B cell (primary cell): ENCODE measurements at regions not wholly inside any gene's neighbourhood (a gene's known extent, or its start where the extent isn't known, plus 50 kb on each side); places are given as distances from the start of the nearest gene placed in this dataset.

ENCODE experiments used
- ATAC-seq: fragments of 200-7000 bp; cut with Tn5 transposase; one replicate; pipeline ENCODE4 v1.10.0; 2021; ENCODE audit warnings: low read depth, mild to moderate bottlenecking, moderate number of reproducible peaks, moderate library complexity
- CTCF ChIA-PET: fragments of 350-600 bp; sonication (Branson Sonifier 250); formaldehyde crosslinking; loops from one replicate; lab custom pipeline; 2021; ENCODE audit warnings: antibody characterized with exemption, inconsistent platforms; lab: Charles Lee
- POLR2A ChIA-PET: fragments of 350-600 bp; sonication (Branson Sonifier 250); formaldehyde crosslinking; loops from one replicate; lab custom pipeline; 2021; ENCODE audit warnings: antibody characterized with exemption; lab: Charles Lee
- DNase-seq: peaks from one replicate; pipeline ENCODE4 v3.0.0; 2013
- H2AFZ ChIP-seq: 2 replicates; pipeline ENCODE4 v1.6.1; 2012; ENCODE audit warnings: mild to moderate bottlenecking, low read depth, low read length; ENCODE audit not compliant: insufficient read depth, poor library complexity, severe bottlenecking
- H3K27ac ChIP-seq, 2 donors: 1 replicate in 1 of 2; 2 replicates in 1 of 2; pipeline ENCODE4 v1.5.1; 2012 to 2013; ENCODE audit warnings: low read length in 2 of 2, mild to moderate bottlenecking in 2 of 2, moderate library complexity in 1 of 2
- H3K27me3 ChIP-seq, 4 experiments: fragments of 200-600 bp in 1 of 4; sonication (generic) in 1 of 4; replicated peaks in 1 of 4; 1 replicate in 2 of 4; 2 replicates in 2 of 4; pipeline versions ENCODE4 v1.6.1 to v1.7.0; 2013 to 2016; ENCODE audit warnings: low read length in 3 of 4, mild to moderate bottlenecking in 2 of 4, mixed read lengths in 1 of 4, moderate library complexity in 1 of 4; ENCODE audit not compliant: insufficient read depth in 4 of 4, control insufficient read depth in 3 of 4; ENCODE audit errors: control extremely low read depth in 1 of 4
- H3K36me3 ChIP-seq, 2 experiments: replicated peaks in 1 of 2; 1 replicate in 1 of 2; 2 replicates in 1 of 2; pipeline versions ENCODE4 v1.6.1 to v1.7.1; 2013; ENCODE audit warnings: low read length in 1 of 2; ENCODE audit not compliant: insufficient read depth in 2 of 2, control insufficient read depth in 1 of 2; ENCODE audit errors: control extremely low read depth in 1 of 2, extremely low read depth in 1 of 2
- H3K4me1 ChIP-seq, 2 donors: fragments of 200-600 bp in 1 of 2; sonication (generic) in 1 of 2; 1 replicate in 1 of 2; 2 replicates in 1 of 2; pipeline versions ENCODE4 v1.5.1 to v1.6.1; 2013 to 2017; ENCODE audit warnings: low read length in 2 of 2; ENCODE audit not compliant: control insufficient read depth in 2 of 2, insufficient read depth in 2 of 2
- H3K4me2 ChIP-seq: replicated peaks from 2 replicates; pipeline ENCODE3; 2012; ENCODE audit warnings: mild to moderate bottlenecking, low read depth, low read length; ENCODE audit not compliant: poor library complexity, severe bottlenecking
- H3K4me3 ChIP-seq, 5 experiments: fragments of 200-600 bp in 1 of 5; sonication (generic) in 1 of 5; 1 replicate in 3 of 5; 2 replicates in 2 of 5; pipeline versions ENCODE4 v1.5.1 to v1.7.0; 2011 to 2016; ENCODE audit warnings: low read length in 4 of 5, mild to moderate bottlenecking in 4 of 5, low read depth in 2 of 5, control low read depth in 1 of 5, moderate library complexity in 1 of 5; ENCODE audit not compliant: insufficient read depth in 1 of 5; ENCODE audit errors: control extremely low read depth in 1 of 5, extremely low read depth in 1 of 5
- H3K79me2 ChIP-seq: fragments of 200-600 bp; sonication (generic); one replicate; pipeline ENCODE4 v1.6.0; 2016; ENCODE audit warnings: low read length; ENCODE audit not compliant: control insufficient read depth, insufficient read depth
- H3K9ac ChIP-seq: fragments of 200-600 bp; sonication (generic); 2 replicates; pipeline ENCODE4 v1.6.1; 2017; ENCODE audit warnings: mild to moderate bottlenecking, low read length, moderate library complexity
- H3K9me3 ChIP-seq, 3 donors: one replicate each; pipeline versions ENCODE4 v1.6.1 to v1.7.1; 2013; ENCODE audit warnings: low read length in 2 of 3; ENCODE audit not compliant: control insufficient read depth in 2 of 3, insufficient read depth in 1 of 3; ENCODE audit errors: control extremely low read depth in 1 of 3
- H4K20me1 ChIP-seq: 2 replicates; pipeline ENCODE4 v1.6.0; 2012; ENCODE audit warnings: mild to moderate bottlenecking, low read length; ENCODE audit not compliant: insufficient read depth, control insufficient read depth, poor library complexity, severe bottlenecking
- H3K27ac Mint-ChIP-seq: one replicate; pipeline ENCODE4 v1.8.0; 2021; ENCODE audit warnings: mixed read lengths
- H3K27me3 Mint-ChIP-seq: one replicate; pipeline ENCODE4 v1.8.0; 2021; ENCODE audit warnings: mixed read lengths
- H3K4me1 Mint-ChIP-seq: one replicate; pipeline ENCODE4 v1.8.0; 2021; ENCODE audit warnings: mixed read lengths
- H3K4me3 Mint-ChIP-seq: one replicate; pipeline ENCODE4 v1.8.0; 2021; ENCODE audit warnings: mixed read lengths
- H3K9me3 Mint-ChIP-seq: one replicate; pipeline ENCODE4 v1.8.0; 2022; ENCODE audit warnings: mixed read lengths; ENCODE audit not compliant: insufficient read depth
- CTCF ChIP-seq: fragments of 200-600 bp; IDR thresholded peaks from one replicate; pipeline ENCODE4 v1.8.0; 2022; ENCODE audit warnings: antibody characterized with exemption, mild to moderate bottlenecking
- EZH2 ChIP-seq: IDR thresholded peaks from 2 replicates; pipeline ENCODE4 v1.6.1; 2012; ENCODE audit warnings: borderline replicate concordance, low read depth, mild to moderate bottlenecking, moderate library complexity, low read length; ENCODE audit not compliant: insufficient read depth, poor library complexity, severe bottlenecking
- WGBS: methylation state at CpG from one replicate; pipeline ENCODE4 v1.1.5; 2013; ENCODE audit warnings: missing lambda C conversion rate; ENCODE audit not compliant: insufficient coverage; 5-methylcytosine and 5-hydroxymethylcytosine counted together
- intact Hi-C: fragments of 100-400 bp; cut with micrococcal nuclease; formaldehyde crosslinking; loops from one replicate; pipeline ENCODE4 v1.10.0; 2022

- Mint-ChIP-seq H3K27me3 (no peaks in the 10 kb centered on the region), H3K4me3 (no peak overlapping the region), H3K27ac (no peak overlapping the region), H3K9me3 (no peaks in the 10 kb centered on the region), H3K4me1 (no peaks in the 10 kb centered on the region)
- no peak for TF ChIP-seq EZH2
- TF ChIP-seq CTCF = no peak
- H3K4me3 ChIP-seq = no peak overlapping the region
- DNase-seq (no peak), ATAC-seq (no peak)
- H3K36me3 ChIP-seq = no peaks in the 10 kb centered on the region
- H3K4me1 ChIP-seq = no peaks in the 10 kb centered on the region
- H4K20me1 ChIP-seq = no peaks in the 10 kb centered on the region
- H3K79me2 ChIP-seq = no peaks in the 10 kb centered on the region
- H3K27me3 ChIP-seq = peaks cover 0 to 2% (median 0%) of the 10 kb centered on the region in 4 experiments
- H2AFZ ChIP-seq = no peak overlapping the region
- H3K27ac ChIP-seq = no peak overlapping the region
- whole genome bisulfite sequencing = 97% methylated on average over 6 of the region's 6 CpGs
- H3K9me3 ChIP-seq = peaks cover 0 to 3% (median 0%) of the 10 kb centered on the region in 3 donors
- H3K4me2 ChIP-seq = no peak overlapping the region
- intact Hi-C loops = no loop called here
- CTCF ChIA-PET = no interaction called here
- H3K9ac ChIP-seq = no peak overlapping the region
- POLR2A ChIA-PET = no interaction called here
Measured at GRCh38 chr13:106802917-106803316, 235.0 kb upstream of the ARGLU1 start.

- intact Hi-C loops = no loop called here
- Histone ChIP-seq H3K9me3 (no peaks in the 10 kb centered on the region), H3K4me1 (no peaks in the 10 kb centered on the region), H3K4me3 (no peak overlapping the region), H3K27ac (no peak overlapping the region), H3K36me3 (no peaks in the 10 kb centered on the region), H3K9ac (no peak overlapping the region), H3K79me2 (no peaks in the 10 kb centered on the region), H2AFZ (no peak overlapping the region), H4K20me1 (no peaks in the 10 kb centered on the region), H3K27me3 (no peaks in the 10 kb centered on the region), H3K4me2 (no peak overlapping the region)
- Mint-ChIP-seq H3K4me3 (no peak overlapping the region), H3K27me3 (no peaks in the 10 kb centered on the region), H3K9me3 (no peaks in the 10 kb centered on the region), H3K27ac (no peak overlapping the region), H3K4me1 (peaks cover 6% of the 10 kb centered on the region)
- ATAC-seq = no peak
- WGBS = 94% methylated on average over 3 of the region's 10 CpGs
- CTCF ChIA-PET = no interaction called here
- POLR2A ChIA-PET = no interaction called here
- no peak for TF ChIP-seq CTCF
- no peak for TF ChIP-seq EZH2
- no peak for DNase-seq
Measured at GRCh38 chr13:106799781-106800335, 231.9 kb upstream of the ARGLU1 start.
